B cell (primary cell): ENCODE measurements at regions not wholly inside any gene's neighbourhood (a gene's known extent, or its start where the extent isn't known, plus 50 kb on each side); places are given as distances from the start of the nearest gene placed in this dataset.

Experiments
- ATAC-seq: fragments of 200-7000 bp; cut with Tn5 transposase; one replicate; pipeline ENCODE4 v1.10.0; 2021; ENCODE audit warnings: low read depth, mild to moderate bottlenecking, moderate number of reproducible peaks, moderate library complexity
- CTCF ChIA-PET: fragments of 350-600 bp; sonication (Branson Sonifier 250); formaldehyde crosslinking; loops from one replicate; lab custom pipeline; 2021; ENCODE audit warnings: antibody characterized with exemption, inconsistent platforms; lab: Charles Lee
- POLR2A ChIA-PET: fragments of 350-600 bp; sonication (Branson Sonifier 250); formaldehyde crosslinking; loops from one replicate; lab custom pipeline; 2021; ENCODE audit warnings: antibody characterized with exemption; lab: Charles Lee
- DNase-seq: peaks from one replicate; pipeline ENCODE4 v3.0.0; 2013
- H2AFZ ChIP-seq: 2 replicates; pipeline ENCODE4 v1.6.1; 2012; ENCODE audit warnings: mild to moderate bottlenecking, low read depth, low read length; ENCODE audit not compliant: insufficient read depth, poor library complexity, severe bottlenecking
- H3K27ac ChIP-seq, 2 donors: 1 replicate in 1 of 2; 2 replicates in 1 of 2; pipeline ENCODE4 v1.5.1; 2012 to 2013; ENCODE audit warnings: low read length in 2 of 2, mild to moderate bottlenecking in 2 of 2, moderate library complexity in 1 of 2
- H3K27me3 ChIP-seq, 4 experiments: fragments of 200-600 bp in 1 of 4; sonication (generic) in 1 of 4; replicated peaks in 1 of 4; 1 replicate in 2 of 4; 2 replicates in 2 of 4; pipeline versions ENCODE4 v1.6.1 to v1.7.0; 2013 to 2016; ENCODE audit warnings: low read length in 3 of 4, mild to moderate bottlenecking in 2 of 4, mixed read lengths in 1 of 4, moderate library complexity in 1 of 4; ENCODE audit not compliant: insufficient read depth in 4 of 4, control insufficient read depth in 3 of 4; ENCODE audit errors: control extremely low read depth in 1 of 4
- H3K36me3 ChIP-seq, 2 experiments: replicated peaks in 1 of 2; 1 replicate in 1 of 2; 2 replicates in 1 of 2; pipeline versions ENCODE4 v1.6.1 to v1.7.1; 2013; ENCODE audit warnings: low read length in 1 of 2; ENCODE audit not compliant: insufficient read depth in 2 of 2, control insufficient read depth in 1 of 2; ENCODE audit errors: control extremely low read depth in 1 of 2, extremely low read depth in 1 of 2
- H3K4me1 ChIP-seq, 2 donors: fragments of 200-600 bp in 1 of 2; sonication (generic) in 1 of 2; 1 replicate in 1 of 2; 2 replicates in 1 of 2; pipeline versions ENCODE4 v1.5.1 to v1.6.1; 2013 to 2017; ENCODE audit warnings: low read length in 2 of 2; ENCODE audit not compliant: control insufficient read depth in 2 of 2, insufficient read depth in 2 of 2
- H3K4me2 ChIP-seq: replicated peaks from 2 replicates; pipeline ENCODE3; 2012; ENCODE audit warnings: mild to moderate bottlenecking, low read depth, low read length; ENCODE audit not compliant: poor library complexity, severe bottlenecking
- H3K4me3 ChIP-seq, 5 experiments: fragments of 200-600 bp in 1 of 5; sonication (generic) in 1 of 5; 1 replicate in 3 of 5; 2 replicates in 2 of 5; pipeline versions ENCODE4 v1.5.1 to v1.7.0; 2011 to 2016; ENCODE audit warnings: low read length in 4 of 5, mild to moderate bottlenecking in 4 of 5, low read depth in 2 of 5, control low read depth in 1 of 5, moderate library complexity in 1 of 5; ENCODE audit not compliant: insufficient read depth in 1 of 5; ENCODE audit errors: control extremely low read depth in 1 of 5, extremely low read depth in 1 of 5
- H3K79me2 ChIP-seq: fragments of 200-600 bp; sonication (generic); one replicate; pipeline ENCODE4 v1.6.0; 2016; ENCODE audit warnings: low read length; ENCODE audit not compliant: control insufficient read depth, insufficient read depth
- H3K9ac ChIP-seq: fragments of 200-600 bp; sonication (generic); 2 replicates; pipeline ENCODE4 v1.6.1; 2017; ENCODE audit warnings: mild to moderate bottlenecking, low read length, moderate library complexity
- H3K9me3 ChIP-seq, 3 donors: one replicate each; pipeline versions ENCODE4 v1.6.1 to v1.7.1; 2013; ENCODE audit warnings: low read length in 2 of 3; ENCODE audit not compliant: control insufficient read depth in 2 of 3, insufficient read depth in 1 of 3; ENCODE audit errors: control extremely low read depth in 1 of 3
- H4K20me1 ChIP-seq: 2 replicates; pipeline ENCODE4 v1.6.0; 2012; ENCODE audit warnings: mild to moderate bottlenecking, low read length; ENCODE audit not compliant: insufficient read depth, control insufficient read depth, poor library complexity, severe bottlenecking
- H3K27ac Mint-ChIP-seq: one replicate; pipeline ENCODE4 v1.8.0; 2021; ENCODE audit warnings: mixed read lengths
- H3K27me3 Mint-ChIP-seq: one replicate; pipeline ENCODE4 v1.8.0; 2021; ENCODE audit warnings: mixed read lengths
- H3K4me1 Mint-ChIP-seq: one replicate; pipeline ENCODE4 v1.8.0; 2021; ENCODE audit warnings: mixed read lengths
- H3K4me3 Mint-ChIP-seq: one replicate; pipeline ENCODE4 v1.8.0; 2021; ENCODE audit warnings: mixed read lengths
- H3K9me3 Mint-ChIP-seq: one replicate; pipeline ENCODE4 v1.8.0; 2022; ENCODE audit warnings: mixed read lengths; ENCODE audit not compliant: insufficient read depth
- EZH2 ChIP-seq: IDR thresholded peaks from 2 replicates; pipeline ENCODE4 v1.6.1; 2012; ENCODE audit warnings: borderline replicate concordance, low read depth, mild to moderate bottlenecking, moderate library complexity, low read length; ENCODE audit not compliant: insufficient read depth, poor library complexity, severe bottlenecking
- WGBS: methylation state at CpG from one replicate; pipeline ENCODE4 v1.1.5; 2013; ENCODE audit warnings: missing lambda C conversion rate; ENCODE audit not compliant: insufficient coverage; 5-methylcytosine and 5-hydroxymethylcytosine counted together
- intact Hi-C: fragments of 100-400 bp; cut with micrococcal nuclease; formaldehyde crosslinking; loops from one replicate; pipeline ENCODE4 v1.10.0; 2022
- TF ChIP-seq, protein P1 (sequence below): fragments of 200-600 bp; IDR thresholded peaks from one replicate; pipeline ENCODE4 v1.8.0; 2022; ENCODE audit warnings: antibody characterized with exemption, mild to moderate bottlenecking

DNA sequence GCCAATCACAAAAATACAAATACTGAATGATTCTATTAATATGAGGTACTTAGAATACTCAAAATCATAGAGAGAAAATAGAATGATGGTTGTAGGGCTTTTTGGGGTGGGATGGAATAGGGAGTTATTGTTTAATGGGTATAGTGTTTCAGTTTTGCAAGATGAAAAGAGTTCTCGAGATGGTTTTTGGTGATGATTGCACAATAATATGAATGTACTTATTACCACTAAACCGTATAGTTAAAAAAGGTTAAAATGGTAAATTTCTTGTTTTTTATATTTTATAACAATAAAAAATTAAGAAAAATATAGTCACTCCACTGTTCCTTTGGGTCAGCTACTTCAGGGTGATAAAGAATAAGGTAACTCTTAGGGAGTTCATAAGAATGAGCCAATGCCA lies 560.1 kb downstream of the TDRD15 start:
- H3K4me3 ChIP-seq, result no peak overlapping the region
- ChIA-PET CTCF (no interaction called here), POLR2A (no interaction called here)
- H3K27me3 ChIP-seq, result no peaks in the 10 kb centered on the region
- no peaks in the 10 kb centered on the region for H3K36me3 ChIP-seq
- Mint-ChIP-seq H3K4me3 (no peak overlapping the region), H3K27me3 (no peaks in the 10 kb centered on the region), H3K9me3 (peaks cover 4% of the 10 kb centered on the region), H3K27ac (no peak overlapping the region), H3K4me1 (no peaks in the 10 kb centered on the region)
- H3K9ac ChIP-seq, result no peak overlapping the region
- no peak overlapping the region for H2AFZ ChIP-seq
- H4K20me1 ChIP-seq, result no peaks in the 10 kb centered on the region
- intact Hi-C loops, result no loop called here
- ATAC-seq (no peak), DNase-seq (no peak)
- no peak overlapping the region for H3K4me2 ChIP-seq
- no peak for TF ChIP-seq EZH2
- TF ChIP-seq, protein P1, sequence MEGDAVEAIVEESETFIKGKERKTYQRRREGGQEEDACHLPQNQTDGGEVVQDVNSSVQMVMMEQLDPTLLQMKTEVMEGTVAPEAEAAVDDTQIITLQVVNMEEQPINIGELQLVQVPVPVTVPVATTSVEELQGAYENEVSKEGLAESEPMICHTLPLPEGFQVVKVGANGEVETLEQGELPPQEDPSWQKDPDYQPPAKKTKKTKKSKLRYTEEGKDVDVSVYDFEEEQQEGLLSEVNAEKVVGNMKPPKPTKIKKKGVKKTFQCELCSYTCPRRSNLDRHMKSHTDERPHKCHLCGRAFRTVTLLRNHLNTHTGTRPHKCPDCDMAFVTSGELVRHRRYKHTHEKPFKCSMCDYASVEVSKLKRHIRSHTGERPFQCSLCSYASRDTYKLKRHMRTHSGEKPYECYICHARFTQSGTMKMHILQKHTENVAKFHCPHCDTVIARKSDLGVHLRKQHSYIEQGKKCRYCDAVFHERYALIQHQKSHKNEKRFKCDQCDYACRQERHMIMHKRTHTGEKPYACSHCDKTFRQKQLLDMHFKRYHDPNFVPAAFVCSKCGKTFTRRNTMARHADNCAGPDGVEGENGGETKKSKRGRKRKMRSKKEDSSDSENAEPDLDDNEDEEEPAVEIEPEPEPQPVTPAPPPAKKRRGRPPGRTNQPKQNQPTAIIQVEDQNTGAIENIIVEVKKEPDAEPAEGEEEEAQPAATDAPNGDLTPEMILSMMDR, result no peak
- H3K27ac ChIP-seq, result no peak overlapping the region
- peaks cover 0 to 1% (median 0%) of the 10 kb centered on the region in 3 donors for H3K9me3 ChIP-seq
- no peaks in the 10 kb centered on the region for H3K79me2 ChIP-seq
- H3K4me1 ChIP-seq, result no peaks in the 10 kb centered on the region
- WGBS, result no CpG with 5 or more reads among the region's 2 CpGs

DNA sequence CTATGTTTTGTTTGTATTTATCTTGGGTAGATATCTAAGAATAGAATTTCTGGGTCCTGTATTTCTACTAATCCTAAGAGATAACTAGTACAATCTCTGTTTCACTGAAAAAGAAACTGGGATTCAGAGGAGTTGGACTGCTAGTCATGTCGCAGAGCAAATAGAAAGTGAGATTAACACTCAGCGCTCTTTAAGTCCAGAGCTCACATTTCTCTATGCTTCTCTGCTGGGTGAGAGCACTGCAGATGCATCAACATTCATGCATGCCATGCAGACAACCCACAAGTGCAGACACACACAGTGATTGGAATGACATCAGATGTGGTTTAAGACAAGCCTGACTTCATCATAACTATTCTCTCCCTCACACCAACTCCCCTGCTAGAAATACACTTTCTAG lies 563.8 kb downstream of the TDRD15 start:
- Histone ChIP-seq H3K4me3 (no peak overlapping the region), H3K27ac (no peak overlapping the region), H4K20me1 (no peaks in the 10 kb centered on the region), H3K27me3 (no peaks in the 10 kb centered on the region), H3K79me2 (no peaks in the 10 kb centered on the region), H2AFZ (no peak overlapping the region), H3K9me3 (peaks cover 0 to 1% (median 0%) of the 10 kb centered on the region in 3 donors), H3K9ac (no peak overlapping the region), H3K4me2 (no peak overlapping the region), H3K4me1 (no peaks in the 10 kb centered on the region), H3K36me3 (no peaks in the 10 kb centered on the region)
- H3K27me3 Mint-ChIP-seq, result no peaks in the 10 kb centered on the region
- no peaks in the 10 kb centered on the region for H3K4me1 Mint-ChIP-seq
- ChIA-PET CTCF (no interaction called here), POLR2A (no interaction called here)
- WGBS, result 100% methylated on average over 2 of the region's 2 CpGs
- ATAC-seq (no peak), DNase-seq (no peak)
- TF ChIP-seq, protein P1, result no peak
- no peak for TF ChIP-seq EZH2
- no peaks in the 10 kb centered on the region for H3K9me3 Mint-ChIP-seq
- H3K4me3 Mint-ChIP-seq, result no peak overlapping the region
- intact Hi-C loops, result no loop called here
- H3K27ac Mint-ChIP-seq, result no peak overlapping the region
